ENCODE measurements at regions not wholly inside any gene's neighbourhood (a gene's known extent, or its start where the extent isn't known, plus 50 kb on each side); places are given as distances from the start of the nearest gene placed in this dataset.

GRCh38 chr10:47121336-47121735 lies 178.7 kb upstream of the GDF10 start:
- H3K4me1 ChIP-seq: no peaks in the 10 kb centered on the region

DNA sequence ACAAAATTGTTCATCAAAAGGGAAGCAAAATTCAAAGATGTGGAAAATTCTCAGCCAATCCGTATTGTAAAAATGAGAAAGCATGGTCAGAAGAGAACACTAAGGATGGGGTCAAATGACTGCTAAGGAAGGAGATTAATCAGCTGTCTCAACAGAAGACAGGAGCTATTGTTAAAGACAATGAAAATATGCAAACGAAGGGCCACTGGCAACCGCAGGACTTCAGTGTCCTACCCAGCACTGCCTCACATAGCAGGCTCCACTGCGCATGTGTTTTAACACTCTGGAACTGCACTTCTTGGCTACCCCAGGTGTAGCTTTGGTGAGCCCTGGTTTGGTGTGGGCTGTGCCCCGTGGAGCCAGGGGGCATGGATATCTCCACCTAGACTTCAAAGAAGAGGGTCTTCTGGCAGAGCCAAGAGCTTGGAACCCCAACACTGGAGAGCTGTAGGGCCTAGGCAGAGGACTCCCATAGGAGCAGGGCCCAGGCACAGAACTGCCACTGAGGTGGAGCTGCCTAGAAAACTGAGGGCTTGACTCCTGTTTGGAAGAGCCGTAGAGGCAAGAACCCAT lies 176.2 kb upstream of the GDF10 start:
- no peaks in the 10 kb centered on the region for H3K36me3 ChIP-seq
- H3K27ac ChIP-seq: no peak overlapping the region
- no peaks in the 10 kb centered on the region for H3K4me1 ChIP-seq
- DNase-seq: no peak
- H3K4me3 ChIP-seq: no peak overlapping the region
- no peak for TF ChIP-seq CTCF (IDR thresholded peaks at IDR 0.05)
- H3K27me3 ChIP-seq: peaks cover 0 to 23% (median 3%) of the 10 kb centered on the region in 7 donors
- no peak for ATAC-seq
- intact Hi-C loops (cut with DNase I): no loop called here
- peaks cover 0 to 5% (median 0%) of the 10 kb centered on the region in 11 donors for H3K9me3 ChIP-seq
- 86 to 92% methylated on average over 6 of the region's 6 CpGs for WGBS, 2 donors

More at GRCh38 chr10:47121336-47121735, 178.7 kb upstream of the GDF10 start:
- no peak overlapping the region for H3K27ac ChIP-seq
- H3K36me3 ChIP-seq: no peaks in the 10 kb centered on the region
- ATAC-seq (no peak), DNase-seq (no peak)
- WGBS, 2 donors: 67 to 74% methylated on average over 7 of the region's 7 CpGs
- no peak for TF ChIP-seq CTCF (IDR thresholded peaks at IDR 0.05)
- intact Hi-C loops (cut with DNase I): no loop called here
- no peaks in the 10 kb centered on the region for H3K9me3 ChIP-seq
- H3K27me3 ChIP-seq: peaks cover 0 to 28% (median 3%) of the 10 kb centered on the region in 7 donors
- H3K4me3 ChIP-seq: no peak overlapping the region

DNA sequence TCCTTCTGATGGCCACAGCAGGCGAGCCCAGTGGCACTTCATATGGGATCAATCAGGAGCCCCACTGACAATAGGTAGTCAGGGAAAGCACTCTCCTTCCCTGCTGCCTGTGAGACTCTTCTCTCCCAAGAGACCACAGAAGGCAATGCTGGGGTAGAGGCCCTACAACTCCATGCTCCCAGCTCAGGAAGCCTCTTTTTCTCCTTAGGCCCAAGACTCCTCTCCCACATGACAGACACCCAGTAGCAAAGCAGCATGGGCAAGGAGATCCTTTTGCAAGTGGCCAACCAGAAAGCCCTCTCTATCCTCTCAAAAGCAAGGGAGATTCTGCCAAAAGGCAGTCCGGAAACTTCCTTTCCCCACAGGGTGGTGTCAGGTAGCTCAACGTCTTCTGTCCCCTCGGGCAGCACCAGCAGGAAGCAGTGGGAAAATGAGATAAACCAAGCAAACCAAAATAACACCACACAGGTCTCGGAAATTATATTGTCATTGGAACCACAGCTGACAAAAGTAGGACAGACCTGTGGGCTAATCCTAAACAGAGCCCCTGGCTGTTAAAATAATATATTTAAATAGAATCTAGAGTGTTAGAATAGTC lies 172.7 kb upstream of the GDF10 start:
- intact Hi-C loops (cut with DNase I): no loop called here
- 54 to 58% methylated on average over 5 of the region's 5 CpGs for WGBS, 2 donors
- ATAC-seq: no peak

GRCh38 chr10:47130491-47130890 lies 169.5 kb upstream of the GDF10 start:
- Histone ChIP-seq H3K4me1 (peaks cover 0 to 8% (median 0%) of the 10 kb centered on the region in 9 donors), H3K27me3 (peaks cover 0 to 5% (median 0%) of the 10 kb centered on the region in 7 donors), H3K27ac (no peak overlapping the region), H3K36me3 (no peaks in the 10 kb centered on the region), H3K9me3 (peaks cover 0 to 16% (median 0%) of the 10 kb centered on the region in 11 donors), H3K4me3 (no peak overlapping the region)
- no peak for TF ChIP-seq CTCF (IDR thresholded peaks at IDR 0.05)
- intact Hi-C loops (cut with DNase I): no loop called here
- no peak for DNase-seq
- ATAC-seq: no peak

More for the DNA sequence above, 172.7 kb upstream of the GDF10 start:
- Histone ChIP-seq H3K27ac (no peak overlapping the region), H3K9me3 (peaks cover 0 to 16% (median 0%) of the 10 kb centered on the region in 11 donors), H3K4me3 (no peak overlapping the region), H3K4me1 (no peaks in the 10 kb centered on the region), H3K27me3 (peaks cover 0 to 7% (median 0%) of the 10 kb centered on the region in 7 donors), H3K36me3 (no peaks in the 10 kb centered on the region)
- DNase-seq: no peak
- TF ChIP-seq CTCF (IDR thresholded peaks at IDR 0.05): no peak
